NCI-H524 treated with DMSO at 0.1 percent for 48 hours (cell line): ENCODE measurements at regions not wholly inside any gene's neighbourhood (a gene's known extent, or its start where the extent isn't known, plus 50 kb on each side); places are given as distances from the start of the nearest gene placed in this dataset.

Source experiments
- DNase-seq: peaks from one replicate; lab custom pipeline; 2025; lab: John Stamatoyannopoulos, UW

GRCh38 chr6:33967966-33968724, 164.3 kb upstream of the MLN start:
- peak; percentile 81 for DNase-seq

GRCh38 chr6:33967265-33967767, 163.5 kb upstream of the MLN start:
- peak; percentile 79 for DNase-seq

GRCh38 chr6:33966536-33966935, 162.7 kb upstream of the MLN start:
- no peak for DNase-seq

GRCh38 chr6:33965766-33966165, 162.0 kb upstream of the MLN start:
- DNase-seq: no peak

GRCh38 chr6:33964387-33964786, 160.6 kb upstream of the MLN start:
- no peak for DNase-seq

- no peak for DNase-seq
These were observed 159.4 kb upstream of the MLN start for GRCh38 chr6:33963136-33963750.

- no peak for DNase-seq
These were observed 158.6 kb upstream of the MLN start for GRCh38 chr6:33962246-33963027.

GRCh38 chr6:33961691-33962090, 157.9 kb upstream of the MLN start:
- no peak for DNase-seq

- DNase-seq: no peak
These were observed 156.8 kb upstream of the MLN start for GRCh38 chr6:33960345-33961313.

GRCh38 chr6:33959661-33960344, 156.0 kb upstream of the MLN start:
- DNase-seq: no peak

- no peak for DNase-seq
These were observed 155.5 kb upstream of the MLN start for GRCh38 chr6:33959329-33959651.

- peak; percentile 61 for DNase-seq
These were observed 154.9 kb upstream of the MLN start for GRCh38 chr6:33958526-33959328.

GRCh38 chr6:33957892-33958525, 154.2 kb upstream of the MLN start:
- DNase-seq: no peak

- DNase-seq: no peak
These were observed 153.5 kb upstream of the MLN start for GRCh38 chr6:33957131-33957891.

GRCh38 chr6:33956206-33956605, 152.4 kb upstream of the MLN start:
- no peak for DNase-seq

- DNase-seq: no peak
These were observed 151.8 kb upstream of the MLN start for GRCh38 chr6:33955566-33955965.

- no peak for DNase-seq
These were observed 150.7 kb upstream of the MLN start for GRCh38 chr6:33954453-33954852.

- no peak for DNase-seq
These were observed 149.4 kb upstream of the MLN start for GRCh38 chr6:33953171-33953570.

GRCh38 chr6:33952016-33952415, 148.2 kb upstream of the MLN start:
- no peak for DNase-seq
